GM12878 (cell line): ENCODE measurements at regions not wholly inside any gene's neighbourhood (a gene's known extent, or its start where the extent isn't known, plus 50 kb on each side); places are given as distances from the start of the nearest gene placed in this dataset.

Experiments
- ATAC-seq: fragments of 200-7000 bp; cut with Tn5 transposase; 3 replicates; pipeline ENCODE4 v1.9.1; 2020; ENCODE audit warnings: mild to moderate bottlenecking, moderate library complexity
- BruUV-seq: library from RNA; stranded (reverse); fragments of 400-500 nt; replicated peaks from 2 replicates; lab custom pipeline; 2021; lab: Mats Ljungman, UMichigan
- CTCF ChIA-PET: fragments of 300-600 bp; sonication (Branson Sonifier 250); formaldehyde crosslinking; extraction: SDS; loops from one replicate; lab custom pipeline; 2021; ENCODE audit warnings: inconsistent platforms; lab: Yijun Ruan, JAX
- POLR2A ChIA-PET: fragments of 350-600 bp; formaldehyde crosslinking; extraction: SDS; loops from one replicate; lab custom pipeline; 2021; ENCODE audit warnings: inconsistent platforms; lab: Charles Lee
- RAD21 ChIA-PET: fragments of 300-600 bp; sonication (Branson Sonifier 250); formaldehyde crosslinking; loops from one replicate; lab custom pipeline; 2023; ENCODE audit warnings: antibody characterized with exemption; ENCODE audit not compliant: unreplicated experiment; lab: Charles Lee
- SMC1A ChIA-PET: fragments of 300-600 bp; sonication (Branson Sonifier 250); formaldehyde crosslinking; loops from one replicate; lab custom pipeline; 2023; ENCODE audit not compliant: unreplicated experiment, uncharacterized antibody; lab: Charles Lee
- DNase-seq: peaks from one replicate; pipeline ENCODE4 v3.0.0-alpha.2; 2011; ENCODE audit warnings: low read depth, low spot score
- FAIRE-seq: peaks from 3 replicates; lab custom pipeline; 2011; peaks lifted over from hg19 to GRCh38; lab: Jason Lieb, UNC
- H2AFZ ChIP-seq: 2 replicates; pipeline ENCODE4 v1.6.0; 2011; ENCODE audit warnings: low read depth, low read length, control low read depth; ENCODE audit not compliant: control insufficient read depth
- H3K27ac ChIP-seq: 2 replicates; pipeline ENCODE4 v1.5.1; 2011; ENCODE audit warnings: control low read depth; ENCODE audit not compliant: control insufficient read depth, insufficient read depth
- H3K27me3 ChIP-seq, 2 experiments: replicated peaks in 1 of 2; 2 replicates each; pipeline versions ENCODE4 v1.6.0 to v1.6.1; 2011; ENCODE audit warnings: low read length in 1 of 2; ENCODE audit not compliant: control insufficient read depth in 2 of 2, insufficient read depth in 2 of 2
- H3K36me3 ChIP-seq, 2 experiments: 2 replicates each; pipeline ENCODE4 v1.5.1; 2011; ENCODE audit warnings: low read length in 1 of 2; ENCODE audit not compliant: control insufficient read depth in 2 of 2, insufficient read depth in 2 of 2
- H3K4me1 ChIP-seq: 2 replicates; pipeline ENCODE4 v1.6.1; 2011; ENCODE audit warnings: mild to moderate bottlenecking, low read length, moderate library complexity, mixed read lengths; ENCODE audit not compliant: control insufficient read depth, insufficient read depth
- H3K4me2 ChIP-seq: 2 replicates; pipeline ENCODE4 v1.6.0; 2011; ENCODE audit warnings: control low read depth; ENCODE audit not compliant: control insufficient read depth, insufficient read depth
- H3K4me3 ChIP-seq: fragments of 200-600 bp; sonication (generic); 2 replicates; pipeline ENCODE4 v1.5.1; 2016
- H3K79me2 ChIP-seq: 2 replicates; pipeline ENCODE4 v1.6.0; 2011; ENCODE audit warnings: low read length; ENCODE audit not compliant: control insufficient read depth, insufficient read depth
- H3K9ac ChIP-seq: 2 replicates; pipeline ENCODE4 v1.8.0; 2011; ENCODE audit warnings: low read length, control low read depth, mixed read lengths; ENCODE audit not compliant: control insufficient read depth, insufficient read depth
- H3K9me3 ChIP-seq: replicated peaks from 3 replicates; pipeline ENCODE4 v1.5.1; 2011; ENCODE audit warnings: mild to moderate bottlenecking, low read length; ENCODE audit not compliant: control insufficient read depth, insufficient read depth
- H4K20me1 ChIP-seq: 2 replicates; pipeline ENCODE4 v1.6.0; 2011; ENCODE audit not compliant: control insufficient read depth, insufficient read depth
- BMI1 ChIP-seq: fragments of 450-650 bp; IDR thresholded peaks from 2 replicates; pipeline ENCODE4 v1.6.1; 2016; ENCODE audit warnings: mild to moderate bottlenecking, moderate library complexity, borderline replicate concordance
- EED ChIP-seq: sonication (generic); IDR thresholded peaks from 2 replicates; pipeline ENCODE4 v1.6.1; 2016; ENCODE audit warnings: antibody characterized with exemption, low read depth
- GATAD2B ChIP-seq: fragments of 450-650 bp; conservative IDR thresholded peaks from 2 replicates; pipeline ENCODE4 v1.6.1; 2017; ENCODE audit warnings: low read depth, mild to moderate bottlenecking, moderate library complexity
- IKZF1 ChIP-seq: fragments of 450-650 bp; conservative IDR thresholded peaks from 2 replicates; pipeline ENCODE4 v1.6.1; 2017; ENCODE audit warnings: antibody characterized with exemption, mild to moderate bottlenecking
- JUNB ChIP-seq: IDR thresholded peaks from 2 replicates; pipeline ENCODE4 v1.6.1; 2016; ENCODE audit warnings: antibody characterized with exemption, mild to moderate bottlenecking
- JUND ChIP-seq: IDR thresholded peaks from 2 replicates; pipeline ENCODE4 v1.6.1; 2012; ENCODE audit warnings: low read depth, mild to moderate bottlenecking, low read length, improper control_type of control experiment, moderate library complexity
- MTA2 ChIP-seq: fragments of 450-650 bp; IDR thresholded peaks from 2 replicates; pipeline ENCODE4 v1.6.1; 2016; ENCODE audit warnings: low read depth, mild to moderate bottlenecking, moderate library complexity
- NFYB ChIP-seq: IDR thresholded peaks from 2 replicates; pipeline ENCODE4 v1.6.1; 2011; ENCODE audit warnings: low read depth, mild to moderate bottlenecking, low read length, improper control_type of control experiment, moderate library complexity; ENCODE audit not compliant: insufficient read depth
- NR2F1 ChIP-seq: fragments of 450-650 bp; conservative IDR thresholded peaks from 2 replicates; pipeline ENCODE4 v1.6.1; 2017; ENCODE audit warnings: mild to moderate bottlenecking
- RAD51 ChIP-seq: fragments of 450-650 bp; IDR thresholded peaks from 2 replicates; pipeline ENCODE4 v1.6.1; 2016; ENCODE audit warnings: moderate library complexity, mild to moderate bottlenecking, inconsistent platforms
- SUPT20H ChIP-seq: IDR thresholded peaks from 2 replicates; pipeline ENCODE4 v1.6.1; 2011; ENCODE audit warnings: low read depth, mild to moderate bottlenecking, low read length, moderate library complexity, borderline replicate concordance; ENCODE audit not compliant: control insufficient read depth
- ZSCAN29 ChIP-seq: fragments of 450-650 bp; IDR thresholded peaks from 2 replicates; pipeline ENCODE4 v1.6.1; 2017; ENCODE audit warnings: mild to moderate bottlenecking, moderate library complexity
- ZZZ3 ChIP-seq: IDR thresholded peaks from 2 replicates; pipeline ENCODE4 v1.6.1; 2011; ENCODE audit warnings: low read depth; ENCODE audit not compliant: control insufficient read depth, insufficient read length
- WGBS: methylation state at CpG from one replicate; pipeline ENCODE4 v1.1.6; 2016; ENCODE audit warnings: low lambda C conversion rate; ENCODE audit not compliant: insufficient replicate concordance, insufficient coverage; ENCODE audit errors: missing lambda C conversion rate; 5-methylcytosine and 5-hydroxymethylcytosine counted together
- in situ Hi-C: fragments of 300-500 bp; cut with MboI; formaldehyde crosslinking; loops from 9 replicates; pipeline ENCODE4 v1.14.3; 2018; ENCODE audit warnings: mixed read lengths
- intact Hi-C: fragments of 100-400 bp; cut with micrococcal nuclease; formaldehyde crosslinking; loops from one replicate; pipeline ENCODE4 v1.14.2; 2022; ENCODE audit not compliant: unreplicated experiment
- TF ChIP-seq, protein P1 (sequence below): fragments of 450-650 bp; IDR thresholded peaks from 2 replicates; pipeline ENCODE4 v1.6.1; 2017; ENCODE audit warnings: low read depth, mild to moderate bottlenecking, moderate library complexity
- TF ChIP-seq, protein P2 (sequence below): fragments of 450-650 bp; conservative IDR thresholded peaks from 2 replicates; pipeline ENCODE4 v1.6.1; 2017; ENCODE audit warnings: mild to moderate bottlenecking, moderate library complexity
- TF ChIP-seq, protein P3 (sequence below): IDR thresholded peaks from 2 replicates; pipeline ENCODE4 v1.6.1; 2012; ENCODE audit warnings: improper control_type of control experiment, low read depth, low read length; ENCODE audit not compliant: insufficient replicate concordance

DNA sequence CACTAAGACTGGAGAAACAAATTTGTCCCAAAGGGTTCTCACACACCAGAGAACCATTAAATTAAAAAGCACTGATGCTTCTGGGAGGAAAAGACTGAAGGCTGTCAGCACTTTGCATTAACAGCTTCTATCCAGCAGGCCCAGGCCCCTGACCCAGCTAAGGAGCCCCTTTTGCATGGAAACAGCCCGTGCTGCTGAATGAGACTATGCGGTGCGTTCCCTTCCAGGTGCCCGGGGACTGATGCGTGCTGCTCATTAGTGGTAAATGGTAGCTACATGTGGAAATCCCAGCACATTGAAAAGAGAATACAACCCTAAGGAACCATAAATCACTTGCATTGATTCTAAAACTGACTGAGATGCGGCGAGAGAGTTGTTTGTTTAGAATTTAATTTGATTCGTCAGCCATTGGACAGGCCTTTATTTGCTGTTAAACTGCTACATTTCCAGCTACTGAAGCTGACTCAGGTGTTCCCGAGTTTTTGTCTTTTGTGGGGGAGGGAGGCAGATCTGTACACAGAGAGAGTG lies 351.0 kb upstream of the SLC24A2 start:
- Histone ChIP-seq H3K79me2 (no peaks in the 10 kb centered on the region), H3K27me3 (no peaks in the 10 kb centered on the region), H3K4me1 (no peaks in the 10 kb centered on the region), H3K4me2 (no peak overlapping the region), H3K9ac (no peak overlapping the region), H3K36me3 (no peaks in the 10 kb centered on the region), H4K20me1 (no peaks in the 10 kb centered on the region), H3K27ac (no peak overlapping the region), H3K4me3 (no peak overlapping the region), H2AFZ (no peak overlapping the region), H3K9me3 (no peaks in the 10 kb centered on the region)
- ChIA-PET CTCF (no interaction called here), POLR2A (no interaction called here), RAD21 (no interaction called here), SMC1A (no interaction called here)
- FAIRE-seq, result no peak
- 72% methylated on average over 9 of the region's 9 CpGs for WGBS
- in situ Hi-C loops (no loop called here), intact Hi-C loops (no loop called here)
- no peak for DNase-seq
- ATAC-seq, result no peak
- BruUV-seq, result no TSS peak
- TF ChIP-seq, protein P1, sequence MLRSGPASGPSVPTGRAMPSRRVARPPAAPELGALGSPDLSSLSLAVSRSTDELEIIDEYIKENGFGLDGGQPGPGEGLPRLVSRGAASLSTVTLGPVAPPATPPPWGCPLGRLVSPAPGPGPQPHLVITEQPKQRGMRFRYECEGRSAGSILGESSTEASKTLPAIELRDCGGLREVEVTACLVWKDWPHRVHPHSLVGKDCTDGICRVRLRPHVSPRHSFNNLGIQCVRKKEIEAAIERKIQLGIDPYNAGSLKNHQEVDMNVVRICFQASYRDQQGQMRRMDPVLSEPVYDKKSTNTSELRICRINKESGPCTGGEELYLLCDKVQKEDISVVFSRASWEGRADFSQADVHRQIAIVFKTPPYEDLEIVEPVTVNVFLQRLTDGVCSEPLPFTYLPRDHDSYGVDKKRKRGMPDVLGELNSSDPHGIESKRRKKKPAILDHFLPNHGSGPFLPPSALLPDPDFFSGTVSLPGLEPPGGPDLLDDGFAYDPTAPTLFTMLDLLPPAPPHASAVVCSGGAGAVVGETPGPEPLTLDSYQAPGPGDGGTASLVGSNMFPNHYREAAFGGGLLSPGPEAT, result no peak
- TF ChIP-seq IKZF1 (no peak), NR2F1 (no peak), JUNB (no peak), EED (no peak), SUPT20H (no peak), ZSCAN29 (no peak), JUND (no peak), GATAD2B (no peak), MTA2 (no peak), BMI1 (no peak), NFYB (no peak), ZZZ3 (no peak), RAD51 (no peak)
- TF ChIP-seq, protein P2, sequence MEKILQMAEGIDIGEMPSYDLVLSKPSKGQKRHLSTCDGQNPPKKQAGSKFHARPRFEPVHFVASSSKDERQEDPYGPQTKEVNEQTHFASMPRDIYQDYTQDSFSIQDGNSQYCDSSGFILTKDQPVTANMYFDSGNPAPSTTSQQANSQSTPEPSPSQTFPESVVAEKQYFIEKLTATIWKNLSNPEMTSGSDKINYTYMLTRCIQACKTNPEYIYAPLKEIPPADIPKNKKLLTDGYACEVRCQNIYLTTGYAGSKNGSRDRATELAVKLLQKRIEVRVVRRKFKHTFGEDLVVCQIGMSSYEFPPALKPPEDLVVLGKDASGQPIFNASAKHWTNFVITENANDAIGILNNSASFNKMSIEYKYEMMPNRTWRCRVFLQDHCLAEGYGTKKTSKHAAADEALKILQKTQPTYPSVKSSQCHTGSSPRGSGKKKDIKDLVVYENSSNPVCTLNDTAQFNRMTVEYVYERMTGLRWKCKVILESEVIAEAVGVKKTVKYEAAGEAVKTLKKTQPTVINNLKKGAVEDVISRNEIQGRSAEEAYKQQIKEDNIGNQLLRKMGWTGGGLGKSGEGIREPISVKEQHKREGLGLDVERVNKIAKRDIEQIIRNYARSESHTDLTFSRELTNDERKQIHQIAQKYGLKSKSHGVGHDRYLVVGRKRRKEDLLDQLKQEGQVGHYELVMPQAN, result no peak
- TF ChIP-seq, protein P3, sequence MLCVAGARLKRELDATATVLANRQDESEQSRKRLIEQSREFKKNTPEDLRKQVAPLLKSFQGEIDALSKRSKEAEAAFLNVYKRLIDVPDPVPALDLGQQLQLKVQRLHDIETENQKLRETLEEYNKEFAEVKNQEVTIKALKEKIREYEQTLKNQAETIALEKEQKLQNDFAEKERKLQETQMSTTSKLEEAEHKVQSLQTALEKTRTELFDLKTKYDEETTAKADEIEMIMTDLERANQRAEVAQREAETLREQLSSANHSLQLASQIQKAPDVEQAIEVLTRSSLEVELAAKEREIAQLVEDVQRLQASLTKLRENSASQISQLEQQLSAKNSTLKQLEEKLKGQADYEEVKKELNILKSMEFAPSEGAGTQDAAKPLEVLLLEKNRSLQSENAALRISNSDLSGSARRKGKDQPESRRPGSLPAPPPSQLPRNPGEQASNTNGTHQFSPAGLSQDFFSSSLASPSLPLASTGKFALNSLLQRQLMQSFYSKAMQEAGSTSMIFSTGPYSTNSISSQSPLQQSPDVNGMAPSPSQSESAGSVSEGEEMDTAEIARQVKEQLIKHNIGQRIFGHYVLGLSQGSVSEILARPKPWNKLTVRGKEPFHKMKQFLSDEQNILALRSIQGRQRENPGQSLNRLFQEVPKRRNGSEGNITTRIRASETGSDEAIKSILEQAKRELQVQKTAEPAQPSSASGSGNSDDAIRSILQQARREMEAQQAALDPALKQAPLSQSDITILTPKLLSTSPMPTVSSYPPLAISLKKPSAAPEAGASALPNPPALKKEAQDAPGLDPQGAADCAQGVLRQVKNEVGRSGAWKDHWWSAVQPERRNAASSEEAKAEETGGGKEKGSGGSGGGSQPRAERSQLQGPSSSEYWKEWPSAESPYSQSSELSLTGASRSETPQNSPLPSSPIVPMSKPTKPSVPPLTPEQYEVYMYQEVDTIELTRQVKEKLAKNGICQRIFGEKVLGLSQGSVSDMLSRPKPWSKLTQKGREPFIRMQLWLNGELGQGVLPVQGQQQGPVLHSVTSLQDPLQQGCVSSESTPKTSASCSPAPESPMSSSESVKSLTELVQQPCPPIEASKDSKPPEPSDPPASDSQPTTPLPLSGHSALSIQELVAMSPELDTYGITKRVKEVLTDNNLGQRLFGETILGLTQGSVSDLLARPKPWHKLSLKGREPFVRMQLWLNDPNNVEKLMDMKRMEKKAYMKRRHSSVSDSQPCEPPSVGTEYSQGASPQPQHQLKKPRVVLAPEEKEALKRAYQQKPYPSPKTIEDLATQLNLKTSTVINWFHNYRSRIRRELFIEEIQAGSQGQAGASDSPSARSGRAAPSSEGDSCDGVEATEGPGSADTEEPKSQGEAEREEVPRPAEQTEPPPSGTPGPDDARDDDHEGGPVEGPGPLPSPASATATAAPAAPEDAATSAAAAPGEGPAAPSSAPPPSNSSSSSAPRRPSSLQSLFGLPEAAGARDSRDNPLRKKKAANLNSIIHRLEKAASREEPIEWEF, result no peak
